Fibroblast of skin of left biceps (primary cell): ENCODE measurements at regions not wholly inside any gene's neighbourhood (a gene's known extent, or its start where the extent isn't known, plus 50 kb on each side); places are given as distances from the start of the nearest gene placed in this dataset.
"Not testable (repeated sequence)": the region's sequence is repeated elsewhere in the genome, so short reads cannot be mapped to it uniquely, and the experiment has no call there.

Experiments used
- DNase-seq, 2 experiments: peaks; one replicate each; pipeline ENCODE4 v3.0.0-alpha.2; 2013; ENCODE audit warnings: low read depth in 2 of 2

GRCh38 chr5:68026092-68026885 lies 189.3 kb upstream of the PIK3R1 start:
- no peak for DNase-seq

- no peak for DNase-seq
Measured at GRCh38 chr5:68024426-68024825, 191.1 kb upstream of the PIK3R1 start.

- DNase-seq = no peak
Measured at GRCh38 chr5:68021916-68022315, 193.6 kb upstream of the PIK3R1 start.

- no peak for DNase-seq
Measured at GRCh38 chr5:68021227-68021626, 194.3 kb upstream of the PIK3R1 start.

DNA sequence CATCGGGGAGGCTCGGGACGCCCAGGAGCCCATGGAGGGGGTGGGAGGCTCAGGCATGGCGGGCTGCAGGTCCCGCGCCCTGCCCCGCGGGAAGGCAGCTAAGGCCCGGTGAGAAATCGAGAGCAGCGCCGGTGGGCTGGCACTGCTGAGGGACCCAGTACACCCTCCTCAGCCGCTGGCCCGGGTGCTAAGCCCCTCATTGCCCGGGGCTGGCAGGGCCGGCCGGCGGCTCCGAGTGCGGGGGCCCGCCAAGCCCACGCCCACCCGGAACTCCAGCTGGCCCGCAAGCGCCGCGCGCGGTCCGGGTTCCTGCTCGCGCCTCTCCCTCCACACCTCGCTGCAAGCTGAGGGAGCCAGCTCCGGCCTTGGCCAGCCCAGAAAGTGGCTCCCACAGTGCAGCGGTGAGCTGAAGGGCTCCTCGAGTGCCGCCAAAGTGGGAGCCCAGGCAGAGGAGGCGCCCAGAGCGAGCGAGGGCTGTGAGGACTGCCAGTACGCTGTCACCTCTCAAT lies 195.0 kb upstream of the PIK3R1 start:
- DNase-seq = not testable (repeated sequence)

- no peak for DNase-seq
Measured at GRCh38 chr5:68015381-68016302, 199.9 kb upstream of the PIK3R1 start.

DNA sequence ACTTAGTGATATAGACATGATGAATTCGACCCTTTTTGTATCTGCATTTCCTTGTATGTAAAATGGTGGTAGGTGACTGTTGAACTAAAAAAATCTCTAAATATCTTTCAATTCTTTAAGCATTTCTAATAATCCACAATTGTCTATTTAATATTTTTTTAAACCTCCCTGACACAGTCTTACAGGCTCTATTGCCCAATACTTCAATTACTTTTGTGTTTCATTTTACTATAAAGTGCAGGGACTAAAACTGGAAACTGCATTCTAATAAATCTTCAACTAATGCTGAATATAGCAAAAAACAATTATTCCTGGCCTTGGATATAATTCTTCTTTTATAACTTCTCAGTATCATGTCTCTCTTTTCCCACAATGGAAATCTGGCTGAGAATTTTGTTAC lies 202.7 kb upstream of the PIK3R1 start:
- no peak for DNase-seq

DNA sequence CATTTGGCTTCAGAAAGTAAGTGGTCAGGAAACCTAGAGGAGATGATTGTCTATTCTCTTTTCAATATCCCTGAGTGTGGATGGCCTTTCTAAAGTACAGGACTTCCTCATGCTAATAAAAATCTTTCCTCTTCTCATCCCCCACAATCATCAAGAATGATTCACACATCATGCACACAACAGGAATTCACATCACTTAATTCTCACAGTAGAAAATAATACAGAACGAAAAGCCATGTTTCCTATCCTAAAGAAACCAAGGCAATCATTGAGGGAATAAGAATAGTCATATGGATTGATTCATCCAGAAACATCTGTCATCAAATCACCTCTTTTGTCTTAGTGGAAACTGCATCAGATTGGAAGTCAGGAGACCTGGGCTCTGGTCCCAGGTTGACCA lies 203.1 kb upstream of the PIK3R1 start:
- DNase-seq = no peak

GRCh38 chr5:68011801-68012200 lies 203.8 kb upstream of the PIK3R1 start:
- no peak for DNase-seq

- DNase-seq = no peak
Measured at GRCh38 chr5:68011259-68011760, 204.2 kb upstream of the PIK3R1 start.

DNA sequence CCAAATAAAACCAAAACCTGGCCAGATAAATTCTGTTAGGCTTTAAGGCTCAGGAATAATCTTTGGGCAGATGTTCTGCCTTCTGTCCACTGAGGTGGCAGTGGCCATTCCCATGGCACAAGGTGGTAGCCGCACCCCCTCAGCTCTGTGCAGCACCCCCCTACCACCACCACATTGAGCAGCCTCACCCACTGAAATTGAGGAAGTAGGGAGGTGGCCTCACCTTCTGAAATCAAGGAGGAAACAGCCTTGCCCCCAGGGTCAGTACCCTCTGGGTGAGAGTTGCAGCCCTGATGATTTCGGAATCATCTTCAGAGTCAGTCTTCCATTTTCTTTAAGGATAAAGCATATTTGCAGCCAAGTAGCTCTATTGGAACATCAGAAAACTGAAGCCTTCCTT lies 204.8 kb upstream of the PIK3R1 start:
- DNase-seq = no peak

DNA sequence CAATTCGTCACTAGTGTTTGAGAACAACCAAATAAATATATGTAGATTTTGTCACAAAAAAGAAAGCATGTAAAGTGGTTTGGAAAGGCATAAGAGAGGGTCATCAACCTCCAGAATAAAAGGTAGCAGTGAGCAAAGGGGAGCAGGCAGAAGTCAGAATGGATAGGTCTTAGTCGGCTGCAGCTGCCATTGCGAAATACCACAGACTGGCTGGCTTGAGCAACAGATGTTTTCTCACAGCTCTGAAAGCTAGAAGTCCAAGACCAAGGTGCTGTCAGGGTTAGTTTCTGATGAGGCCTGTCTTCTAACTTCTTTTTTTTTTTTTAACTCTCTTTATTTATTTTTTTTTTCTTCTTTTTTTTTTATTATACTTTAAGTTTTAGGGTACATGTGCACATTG lies 208.1 kb upstream of the PIK3R1 start:
- DNase-seq = peak; percentile 53 to 57

DNA sequence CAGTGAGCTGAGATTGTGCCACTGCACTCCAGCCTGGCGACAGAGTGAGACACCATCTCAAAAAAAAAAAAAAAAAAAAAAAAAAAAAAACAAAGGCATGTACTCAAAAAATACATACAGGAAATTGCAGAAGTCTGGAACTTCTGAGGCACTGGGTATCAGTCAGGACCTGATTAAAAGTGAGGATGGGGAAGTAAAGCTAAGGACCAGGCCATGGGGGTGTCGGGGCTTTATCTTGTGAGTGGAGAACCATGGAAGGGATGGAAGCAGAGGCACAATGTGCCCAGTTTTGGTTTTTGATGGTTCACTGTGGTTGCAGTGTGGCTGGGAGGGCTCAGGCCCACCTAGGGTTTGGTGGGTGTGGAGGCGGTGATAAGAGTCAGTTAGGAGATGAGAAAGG lies 212.7 kb upstream of the PIK3R1 start:
- DNase-seq = no peak

GRCh38 chr5:68000805-68001204 lies 214.8 kb upstream of the PIK3R1 start:
- DNase-seq = no peak

- no peak for DNase-seq
Measured at GRCh38 chr5:67999391-67999790, 216.2 kb upstream of the PIK3R1 start.

GRCh38 chr5:67998709-67999261 lies 216.8 kb upstream of the PIK3R1 start:
- DNase-seq = no peak

GRCh38 chr5:67997892-67998457 lies 217.6 kb upstream of the PIK3R1 start:
- DNase-seq = no peak

DNA sequence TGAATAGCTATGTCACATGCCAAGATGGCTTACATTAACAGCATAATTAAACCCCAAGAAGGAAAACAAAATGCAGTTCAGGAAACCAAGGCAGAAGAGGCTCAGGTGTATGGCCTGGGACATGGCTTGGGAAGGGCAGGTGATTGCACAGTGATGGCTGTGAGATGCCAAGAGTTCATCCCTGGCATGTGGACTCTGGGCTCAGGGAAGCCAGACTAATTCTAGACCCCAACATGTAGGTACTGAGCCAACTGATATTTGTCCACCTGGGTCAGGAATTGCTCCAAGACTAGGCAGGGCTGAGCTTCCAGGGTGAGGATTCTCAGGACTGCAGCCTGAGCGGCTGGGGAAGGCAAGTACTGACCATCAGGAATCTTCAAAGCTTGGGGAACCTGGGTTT lies 218.4 kb upstream of the PIK3R1 start:
- DNase-seq = no peak

DNA sequence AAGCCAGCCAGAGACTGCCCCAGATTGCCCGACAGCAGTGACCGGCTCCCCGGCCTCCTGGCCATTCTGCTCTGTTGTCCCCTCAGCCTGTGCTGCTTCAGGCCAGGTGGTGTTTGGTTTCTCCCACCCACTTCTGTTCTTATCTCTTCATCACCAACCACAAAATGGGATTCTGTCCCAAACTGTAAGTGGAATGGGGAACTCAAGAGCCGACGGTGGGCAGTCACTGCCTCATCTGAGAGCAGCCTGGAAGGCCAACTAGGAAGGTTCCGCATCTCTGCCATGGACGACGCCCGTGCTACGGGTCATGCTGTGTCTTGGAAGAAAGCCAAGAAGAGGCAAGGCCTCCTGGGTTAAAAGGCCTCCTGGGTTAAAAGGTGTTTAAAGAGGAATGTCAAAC lies 219.0 kb upstream of the PIK3R1 start:
- DNase-seq = no peak

- DNase-seq = no peak
Measured at GRCh38 chr5:67992923-67993322, 222.6 kb upstream of the PIK3R1 start.

- DNase-seq = no peak
Measured at GRCh38 chr5:67989456-67989855, 226.1 kb upstream of the PIK3R1 start.

- no peak for DNase-seq
Measured at GRCh38 chr5:67986761-67987160, 228.8 kb upstream of the PIK3R1 start.
